ENCODE measurements at regions not wholly inside any gene's neighbourhood (a gene's known extent, or its start where the extent isn't known, plus 50 kb on each side); places are given as distances from the start of the nearest gene placed in this dataset.
A peak's percentile ranks its signal among the peaks of the same experiment; 100 is the strongest.

GRCh38 chr6:168908887-168909286 lies 344.8 kb downstream of the THBS2 start:
- DNase-seq (ENCODE audit: low read depth): no peak

- DNase-seq (ENCODE audit: low read depth): no peak
Measured at GRCh38 chr6:168908166-168908565, 345.5 kb downstream of the THBS2 start.

- DNase-seq (ENCODE audit: low read depth): no peak
Measured at GRCh38 chr6:168906391-168906790, 347.3 kb downstream of the THBS2 start.

GRCh38 chr6:168905451-168906090 lies 348.1 kb downstream of the THBS2 start:
- no peak for DNase-seq (ENCODE audit: low read depth)

- no peak for DNase-seq (ENCODE audit: low read depth)
Measured at GRCh38 chr6:168903613-168904345, 349.9 kb downstream of the THBS2 start.

- DNase-seq (ENCODE audit: low read depth): no peak
Measured at GRCh38 chr6:168902075-168902474, 351.6 kb downstream of the THBS2 start.

- no peak for DNase-seq (ENCODE audit: low read depth)
Measured at GRCh38 chr6:168901076-168901475, 352.6 kb downstream of the THBS2 start.

- DNase-seq (ENCODE audit: low read depth): no peak
Measured at GRCh38 chr6:168896321-168896720, 357.3 kb downstream of the THBS2 start.

GRCh38 chr6:168895102-168895812 lies 358.4 kb downstream of the THBS2 start:
- DNase-seq (ENCODE audit: low read depth): peak; percentile 41

GRCh38 chr6:168892031-168892430 lies 361.6 kb downstream of the THBS2 start:
- no peak for DNase-seq (ENCODE audit: low read depth)

- no peak for DNase-seq (ENCODE audit: low read depth)
Measured at GRCh38 chr6:168890981-168891365, 362.7 kb downstream of the THBS2 start.

- DNase-seq (ENCODE audit: low read depth): no peak
Measured at GRCh38 chr6:168890306-168890980, 363.2 kb downstream of the THBS2 start.

- DNase-seq (ENCODE audit: low read depth): no peak
Measured at GRCh38 chr6:168888786-168889345, 364.8 kb downstream of the THBS2 start.

- no peak for DNase-seq (ENCODE audit: low read depth)
Measured at GRCh38 chr6:168888102-168888501, 365.5 kb downstream of the THBS2 start.

GRCh38 chr6:168887621-168888020 lies 366.0 kb downstream of the THBS2 start:
- DNase-seq (ENCODE audit: low read depth): no peak

- peak; percentile 35 for DNase-seq (ENCODE audit: low read depth)
Measured at GRCh38 chr6:168886964-168887363, 366.7 kb downstream of the THBS2 start.

- DNase-seq (ENCODE audit: low read depth): no peak
Measured at GRCh38 chr6:168885751-168886742, 367.6 kb downstream of the THBS2 start.

GRCh38 chr6:168885196-168885595 lies 368.4 kb downstream of the THBS2 start:
- no peak for DNase-seq (ENCODE audit: low read depth)

GRCh38 chr6:168884646-168885086 lies 369.0 kb downstream of the THBS2 start:
- DNase-seq (ENCODE audit: low read depth): peak; percentile 8

GRCh38 chr6:168884050-168884645 lies 369.5 kb downstream of the THBS2 start:
- DNase-seq (ENCODE audit: low read depth): no peak
